ENCODE measurements at regions not wholly inside any gene's neighbourhood (a gene's known extent, or its start where the extent isn't known, plus 50 kb on each side); places are given as distances from the start of the nearest gene placed in this dataset.

DNA sequence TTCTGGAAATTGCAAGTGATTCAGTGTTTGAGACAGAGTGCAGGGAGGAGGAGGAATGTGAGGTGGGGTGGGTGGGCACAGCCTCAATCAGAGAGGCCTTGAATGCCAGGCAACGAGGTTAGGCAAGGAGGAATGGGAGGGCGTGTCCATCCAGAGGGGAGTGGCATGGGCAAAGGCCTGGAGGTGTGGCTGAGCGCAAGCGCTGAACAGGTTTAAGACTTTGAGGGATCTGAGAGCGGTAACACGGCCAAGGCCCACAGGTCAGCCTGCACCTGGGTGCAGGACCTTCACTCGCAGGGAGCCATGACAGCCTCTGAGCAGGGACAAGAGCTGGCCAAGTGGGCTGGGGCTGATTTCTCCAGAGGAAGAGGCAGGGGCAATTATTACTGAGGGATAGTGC, 125.9 kb downstream of the TPRA1 start:
- ATAC-seq (no peak), DNase-seq (no peak)
- Histone ChIP-seq H3K4me1 (no peaks in the 10 kb centered on the region), H3K27ac (no peak overlapping the region), H3K27me3 (peaks cover 0 to 3% (median 0%) of the 10 kb centered on the region in 9 donors), H3K9me3 (no peaks in the 10 kb centered on the region), H3K4me3 (no peak overlapping the region), H3K36me3 (no peaks in the 10 kb centered on the region)
- intact Hi-C loops (cut with DNase I), result no loop called here
- WGBS, 4 donors, result 56 to 81% (median 67%) methylated on average over 7 of the region's 7 CpGs
- no peak for TF ChIP-seq POLR2A (IDR thresholded peaks at IDR 0.05)
- TF ChIP-seq, protein P1, sequence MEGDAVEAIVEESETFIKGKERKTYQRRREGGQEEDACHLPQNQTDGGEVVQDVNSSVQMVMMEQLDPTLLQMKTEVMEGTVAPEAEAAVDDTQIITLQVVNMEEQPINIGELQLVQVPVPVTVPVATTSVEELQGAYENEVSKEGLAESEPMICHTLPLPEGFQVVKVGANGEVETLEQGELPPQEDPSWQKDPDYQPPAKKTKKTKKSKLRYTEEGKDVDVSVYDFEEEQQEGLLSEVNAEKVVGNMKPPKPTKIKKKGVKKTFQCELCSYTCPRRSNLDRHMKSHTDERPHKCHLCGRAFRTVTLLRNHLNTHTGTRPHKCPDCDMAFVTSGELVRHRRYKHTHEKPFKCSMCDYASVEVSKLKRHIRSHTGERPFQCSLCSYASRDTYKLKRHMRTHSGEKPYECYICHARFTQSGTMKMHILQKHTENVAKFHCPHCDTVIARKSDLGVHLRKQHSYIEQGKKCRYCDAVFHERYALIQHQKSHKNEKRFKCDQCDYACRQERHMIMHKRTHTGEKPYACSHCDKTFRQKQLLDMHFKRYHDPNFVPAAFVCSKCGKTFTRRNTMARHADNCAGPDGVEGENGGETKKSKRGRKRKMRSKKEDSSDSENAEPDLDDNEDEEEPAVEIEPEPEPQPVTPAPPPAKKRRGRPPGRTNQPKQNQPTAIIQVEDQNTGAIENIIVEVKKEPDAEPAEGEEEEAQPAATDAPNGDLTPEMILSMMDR (IDR thresholded peaks at IDR 0.05), result no peak

DNA sequence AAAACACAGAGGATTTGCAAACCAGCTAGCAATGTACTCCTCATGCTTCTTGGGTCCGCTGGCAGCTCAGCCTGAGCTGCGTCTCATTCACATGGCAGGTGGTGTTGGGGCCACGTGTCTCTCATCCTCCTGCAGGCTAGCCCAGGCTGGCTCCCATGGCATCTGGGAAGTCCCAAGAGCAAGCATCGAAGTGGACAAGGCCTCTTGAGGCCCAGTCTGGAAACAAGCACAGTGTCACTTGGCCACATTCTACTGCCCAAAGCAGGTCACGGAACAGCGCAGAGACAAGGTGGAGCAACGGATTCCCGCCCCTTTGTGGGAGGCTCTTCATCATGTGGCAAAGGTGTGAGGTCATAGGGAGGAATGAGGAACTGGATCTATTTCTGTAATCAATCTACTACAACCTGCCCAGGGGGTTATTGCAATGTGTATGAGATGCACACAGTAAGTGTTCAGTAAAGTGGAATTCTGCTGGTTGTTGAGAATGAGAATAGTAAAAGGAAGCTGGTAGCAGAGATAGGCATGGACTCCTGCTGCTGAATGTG, 128.3 kb downstream of the TPRA1 start:
- 79 to 87% (median 82%) methylated on average over 7 to 8 of the region's 8 CpGs for WGBS, 4 donors
- H3K27me3 ChIP-seq, result peaks cover 2 to 19% (median 13%) of the 10 kb centered on the region in 9 donors
- no peaks in the 10 kb centered on the region for H3K36me3 ChIP-seq
- H3K4me3 ChIP-seq, result no peak overlapping the region
- intact Hi-C loops (cut with DNase I), result no loop called here
- no peak overlapping the region for H3K27ac ChIP-seq
- TF ChIP-seq, protein P1 (IDR thresholded peaks at IDR 0.05), result no peak
- no peak for TF ChIP-seq POLR2A (IDR thresholded peaks at IDR 0.05)
- H3K4me1 ChIP-seq, result peaks cover 0 to 2% (median under 1%) of the 10 kb centered on the region in 12 donors
- DNase-seq (no peak), ATAC-seq (no peak)
- no peaks in the 10 kb centered on the region for H3K9me3 ChIP-seq

DNA sequence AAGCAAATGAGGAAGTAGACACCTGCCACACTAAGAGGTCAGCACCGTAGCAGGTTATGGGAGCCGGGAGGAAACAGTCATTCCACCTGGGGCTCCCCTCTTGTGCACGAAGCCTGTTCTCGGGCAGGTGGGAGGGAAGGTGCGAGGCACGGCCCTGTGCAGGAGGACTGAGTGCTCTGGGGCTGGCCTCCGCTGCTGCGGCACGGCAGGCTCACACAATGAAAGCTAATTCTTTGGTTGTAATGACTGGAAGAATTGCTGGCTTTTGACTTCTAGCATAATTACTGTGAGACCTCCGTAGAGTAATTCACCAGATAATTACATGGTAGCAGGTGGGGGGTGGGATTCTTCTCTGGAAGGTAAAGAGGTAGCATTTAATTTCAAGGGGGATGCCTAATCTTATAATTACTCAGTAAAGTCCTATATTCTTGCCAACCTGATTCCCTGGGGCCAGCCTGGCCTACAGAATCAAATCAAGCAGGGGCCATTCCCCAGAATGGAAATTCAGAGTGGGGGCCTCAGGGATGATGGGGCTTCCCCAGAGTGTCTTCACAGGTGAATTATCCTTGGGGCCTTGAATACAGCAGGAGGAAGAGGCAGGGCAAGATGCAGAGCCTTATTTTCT, 129.1 kb downstream of the TPRA1 start:
- Histone ChIP-seq H3K4me3 (no peak overlapping the region), H3K4me1 (peaks cover 0 to 10% (median 7%) of the 10 kb centered on the region in 12 donors), H3K36me3 (no peaks in the 10 kb centered on the region), H3K9me3 (no peaks in the 10 kb centered on the region), H3K27ac (no peak overlapping the region), H3K27me3 (peaks cover 4 to 27% (median 21%) of the 10 kb centered on the region in 9 donors)
- ATAC-seq (no peak), DNase-seq (no peak)
- intact Hi-C loops (cut with DNase I), result no loop called here
- TF ChIP-seq, protein P1 (IDR thresholded peaks at IDR 0.05), result no peak
- TF ChIP-seq POLR2A (IDR thresholded peaks at IDR 0.05), result no peak
- 79 to 87% (median 80%) methylated on average over 10 of the region's 10 CpGs for WGBS, 4 donors

DNA sequence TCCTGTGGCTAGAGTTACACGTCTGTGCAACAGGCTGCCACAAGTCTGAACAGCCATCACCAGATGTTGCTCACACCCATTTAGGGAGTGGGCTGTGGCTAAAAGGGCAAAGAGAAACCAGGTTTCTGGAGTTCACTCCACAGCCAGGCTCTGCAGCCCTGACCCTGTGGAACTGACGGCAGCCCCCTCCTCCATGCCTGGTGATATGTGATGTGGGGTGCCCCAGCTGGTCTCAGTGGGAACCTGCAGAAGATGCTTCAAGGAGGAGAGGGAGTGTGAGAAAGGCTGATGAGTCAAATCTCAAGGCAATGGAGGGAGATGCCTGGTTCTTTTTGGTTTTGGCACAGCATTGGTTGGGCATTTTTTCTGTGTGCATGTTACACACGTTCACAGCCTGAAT, 130.6 kb downstream of the TPRA1 start:
- DNase-seq, result no peak

More for the DNA sequence above, 130.6 kb downstream of the TPRA1 start:
- Histone ChIP-seq H3K27ac (no peak overlapping the region), H3K4me1 (peaks cover 0 to 24% (median 17%) of the 10 kb centered on the region in 12 donors), H3K4me3 (no peak overlapping the region), H3K27me3 (peaks cover 9 to 42% (median 36%) of the 10 kb centered on the region in 9 donors), H3K36me3 (no peaks in the 10 kb centered on the region), H3K9me3 (no peaks in the 10 kb centered on the region)
- 42 to 48% (median 43%) methylated on average over 2 to 3 of the region's 3 CpGs for WGBS, 4 donors
- no peak for ATAC-seq
- intact Hi-C loops (cut with DNase I), result loop anchor here (5.0 to 10.0 kb wide), 8 partner anchors 275 to 938 kb away; partner anchors contain the start of genes CHST13 (in 7 of the 10) and PLXNA1 (in 3 of the 10)
- TF ChIP-seq POLR2A (IDR thresholded peaks at IDR 0.05), result no peak
- TF ChIP-seq, protein P1 (IDR thresholded peaks at IDR 0.05), result no peak
